ENCODE measurements at regions not wholly inside any gene's neighbourhood (a gene's known extent, or its start where the extent isn't known, plus 50 kb on each side); places are given as distances from the start of the nearest gene placed in this dataset.

DNA sequence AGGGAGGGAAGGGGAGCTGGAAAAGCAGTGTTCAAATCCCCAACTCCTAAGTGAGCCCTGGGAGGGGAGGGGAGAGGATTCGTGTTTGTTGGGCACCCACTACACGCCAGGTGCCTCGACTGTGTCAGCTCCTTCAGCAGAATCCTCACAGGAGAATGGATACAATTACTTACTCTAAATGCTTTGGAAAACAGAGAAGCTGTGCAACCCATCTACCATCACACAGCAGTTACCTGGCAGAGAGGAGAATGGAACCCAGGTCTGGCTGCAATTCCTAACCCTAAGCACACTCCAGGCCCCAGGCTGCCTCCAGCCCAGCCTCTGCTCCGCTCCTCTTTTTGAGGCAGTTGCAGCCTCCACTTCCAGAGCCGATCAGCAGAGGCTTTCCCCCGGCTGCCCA, 86.4 kb upstream of the PTPN1 start:
- no peak overlapping the region for H3K4me3 ChIP-seq
- no peaks in the 10 kb centered on the region for H3K36me3 ChIP-seq
- no peak for DNase-seq (ENCODE audit: extremely low spot score)
- peak overlapping the region; percentile 76 to 83 (median 80) for H3K27ac ChIP-seq (replicated peaks in 1 of 4)
- TF ChIP-seq EP300 (IDR thresholded peaks at IDR 0.05) (no peak), POLR2AphosphoS5 (IDR thresholded peaks at IDR 0.05) (no peak), POLR2A (IDR thresholded peaks at IDR 0.05; ENCODE audit: low read depth) (no peak)
- TF ChIP-seq, protein P1, sequence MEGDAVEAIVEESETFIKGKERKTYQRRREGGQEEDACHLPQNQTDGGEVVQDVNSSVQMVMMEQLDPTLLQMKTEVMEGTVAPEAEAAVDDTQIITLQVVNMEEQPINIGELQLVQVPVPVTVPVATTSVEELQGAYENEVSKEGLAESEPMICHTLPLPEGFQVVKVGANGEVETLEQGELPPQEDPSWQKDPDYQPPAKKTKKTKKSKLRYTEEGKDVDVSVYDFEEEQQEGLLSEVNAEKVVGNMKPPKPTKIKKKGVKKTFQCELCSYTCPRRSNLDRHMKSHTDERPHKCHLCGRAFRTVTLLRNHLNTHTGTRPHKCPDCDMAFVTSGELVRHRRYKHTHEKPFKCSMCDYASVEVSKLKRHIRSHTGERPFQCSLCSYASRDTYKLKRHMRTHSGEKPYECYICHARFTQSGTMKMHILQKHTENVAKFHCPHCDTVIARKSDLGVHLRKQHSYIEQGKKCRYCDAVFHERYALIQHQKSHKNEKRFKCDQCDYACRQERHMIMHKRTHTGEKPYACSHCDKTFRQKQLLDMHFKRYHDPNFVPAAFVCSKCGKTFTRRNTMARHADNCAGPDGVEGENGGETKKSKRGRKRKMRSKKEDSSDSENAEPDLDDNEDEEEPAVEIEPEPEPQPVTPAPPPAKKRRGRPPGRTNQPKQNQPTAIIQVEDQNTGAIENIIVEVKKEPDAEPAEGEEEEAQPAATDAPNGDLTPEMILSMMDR (IDR thresholded peaks at IDR 0.05): no peak
- intact Hi-C loops (cut with DNase I): no loop called here
- peaks cover 0 to 6% (median 3%) of the 10 kb centered on the region in 4 donors for H3K9me3 ChIP-seq
- no peaks in the 10 kb centered on the region for H3K27me3 ChIP-seq
- H3K4me1 ChIP-seq: peaks cover 34 to 54% (median 43%) of the 10 kb centered on the region in 4 donors
- WGBS: 85% methylated on average over 6 of the region's 6 CpGs

GRCh38 chr20:50425076-50425475, 85.1 kb upstream of the PTPN1 start:
- intact Hi-C loops (cut with DNase I): no loop called here
- no peak for DNase-seq (ENCODE audit: extremely low spot score)
- 74% methylated on average over 3 of the region's 3 CpGs for WGBS
- Histone ChIP-seq H3K27me3 (no peaks in the 10 kb centered on the region), H3K4me3 (no peak overlapping the region), H3K4me1 (peaks cover 34 to 45% (median 38%) of the 10 kb centered on the region in 4 donors), H3K9me3 (peaks cover 0 to 6% (median 3%) of the 10 kb centered on the region in 4 donors), H3K36me3 (no peaks in the 10 kb centered on the region), H3K27ac (replicated peaks in 1 of 4) (no peak overlapping the region)
- TF ChIP-seq EP300 (IDR thresholded peaks at IDR 0.05): no peak
- peak in 1 of 2 donors; percentile 11 for TF ChIP-seq POLR2AphosphoS5 (IDR thresholded peaks at IDR 0.05)

DNA sequence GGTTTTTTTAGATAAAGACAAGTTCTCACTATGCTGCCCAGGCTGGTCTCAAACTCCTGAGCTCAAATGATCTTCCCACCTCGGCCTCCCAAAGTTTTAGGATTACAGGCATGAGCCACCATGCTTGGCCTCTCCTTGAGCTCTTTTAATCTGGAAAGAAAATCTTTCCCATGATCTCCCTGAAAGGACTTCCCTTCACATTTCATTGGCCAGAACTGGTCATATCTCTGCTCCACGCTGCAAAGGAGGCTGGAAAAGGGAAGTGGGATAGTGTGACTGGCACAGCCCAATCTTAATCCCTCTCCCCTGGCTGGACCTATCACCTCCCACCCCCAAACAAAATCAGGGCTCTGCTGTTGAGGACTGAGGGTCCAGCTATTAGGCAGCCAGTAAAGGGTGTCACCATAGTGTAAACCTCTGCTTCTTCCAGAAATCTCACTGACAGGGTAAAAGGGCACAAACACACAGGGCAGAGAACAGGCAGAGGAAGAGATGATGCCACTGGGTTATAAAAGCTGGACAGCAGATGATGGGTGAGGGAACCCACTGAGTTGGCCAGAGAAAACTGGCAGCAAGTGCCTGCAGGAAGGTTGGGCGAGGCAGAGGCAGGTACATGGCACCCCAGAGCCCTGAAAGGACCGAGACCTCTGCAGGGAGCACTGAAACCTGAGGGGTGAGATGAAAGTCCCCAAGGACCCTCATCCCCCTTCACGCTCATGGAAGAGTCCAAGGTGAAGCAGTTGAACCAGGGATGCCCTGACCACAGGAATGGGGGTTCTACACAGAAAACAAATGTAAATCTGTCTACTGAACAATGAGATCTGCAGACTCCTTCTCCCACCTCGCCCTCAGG, 83.1 kb upstream of the PTPN1 start:
- 91% methylated on average over 6 of the region's 6 CpGs for WGBS
- no peak for DNase-seq (ENCODE audit: extremely low spot score)
- intact Hi-C loops (cut with DNase I): no loop called here

GRCh38 chr20:50427719-50428083, 82.5 kb upstream of the PTPN1 start:
- H3K27me3 ChIP-seq: no peaks in the 10 kb centered on the region
- no peak overlapping the region for H3K4me3 ChIP-seq
- no peak for DNase-seq (ENCODE audit: extremely low spot score)
- no peaks in the 10 kb centered on the region for H3K9me3 ChIP-seq
- H3K36me3 ChIP-seq: no peaks in the 10 kb centered on the region
- intact Hi-C loops (cut with DNase I): no loop called here
- peak overlapping the region in 2 of 4 donors; percentile 21 to 42 for H3K27ac ChIP-seq (replicated peaks in 1 of 4)
- TF ChIP-seq POLR2AphosphoS5 (IDR thresholded peaks at IDR 0.05): peak; percentile 32 to 62
- TF ChIP-seq, protein P1 (IDR thresholded peaks at IDR 0.05): no peak
- H3K4me1 ChIP-seq: peaks cover 31 to 40% (median 33%) of the 10 kb centered on the region in 4 donors
- WGBS: 40% methylated on average over 4 of the region's 5 CpGs

More for the DNA sequence above, 83.1 kb upstream of the PTPN1 start:
- TF ChIP-seq POLR2A (IDR thresholded peaks at IDR 0.05; ENCODE audit: low read depth) (no peak), POLR2AphosphoS5 (IDR thresholded peaks at IDR 0.05) (no peak), EP300 (IDR thresholded peaks at IDR 0.05) (no peak)
- TF ChIP-seq, protein P1 (IDR thresholded peaks at IDR 0.05): no peak
- Histone ChIP-seq H3K4me3 (no peak overlapping the region), H3K27ac (replicated peaks in 1 of 4) (peak overlapping the region in 2 of 4 donors; percentile 21 to 42), H3K36me3 (no peaks in the 10 kb centered on the region), H3K9me3 (no peaks in the 10 kb centered on the region), H3K4me1 (peaks cover 34 to 45% (median 39%) of the 10 kb centered on the region in 4 donors), H3K27me3 (no peaks in the 10 kb centered on the region)

DNA sequence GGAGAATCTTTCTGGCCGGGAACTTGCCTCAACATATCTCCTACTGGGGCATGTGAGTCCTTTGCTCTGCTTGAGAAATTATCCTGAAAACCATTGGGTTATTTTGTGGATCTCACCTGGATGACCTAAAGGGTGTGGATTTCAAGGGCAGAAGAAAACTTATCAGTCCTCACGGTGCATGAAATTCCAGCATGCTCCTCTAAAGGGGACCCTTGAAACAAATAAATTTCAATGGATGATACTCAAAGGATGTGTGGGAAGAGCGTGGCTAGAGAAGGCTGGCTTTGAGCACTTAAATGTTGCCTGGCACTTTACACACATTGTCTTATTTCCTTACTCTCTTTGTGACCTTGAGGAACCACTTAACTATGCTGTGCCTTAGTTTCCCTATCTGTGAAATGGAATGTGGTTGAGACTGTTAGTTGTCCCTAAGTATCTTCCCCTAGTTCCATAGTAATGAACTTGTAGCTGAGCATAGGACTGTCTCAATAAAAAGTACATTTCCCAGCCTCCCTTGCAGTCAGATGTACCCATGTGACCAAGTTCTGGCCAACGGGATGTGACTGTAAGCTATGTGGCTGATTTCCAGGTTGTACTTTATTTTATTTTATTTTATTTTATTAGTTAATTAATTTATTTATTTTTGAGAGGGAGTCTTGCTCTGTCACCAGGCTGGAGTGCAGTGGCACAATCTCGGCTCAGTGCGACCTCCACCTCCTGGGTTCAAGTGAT, 81.9 kb upstream of the PTPN1 start:
- Histone ChIP-seq H3K27me3 (no peaks in the 10 kb centered on the region), H3K4me1 (peaks cover 25 to 34% (median 29%) of the 10 kb centered on the region in 4 donors), H3K4me3 (no peak overlapping the region), H3K27ac (replicated peaks in 1 of 4) (no peak overlapping the region), H3K9me3 (no peaks in the 10 kb centered on the region), H3K36me3 (no peaks in the 10 kb centered on the region)
- no peak for DNase-seq (ENCODE audit: extremely low spot score)
- intact Hi-C loops (cut with DNase I): no loop called here
- TF ChIP-seq POLR2A (IDR thresholded peaks at IDR 0.05; ENCODE audit: low read depth) (no peak), EP300 (IDR thresholded peaks at IDR 0.05) (no peak), POLR2AphosphoS5 (IDR thresholded peaks at IDR 0.05) (no peak)
- TF ChIP-seq, protein P1 (IDR thresholded peaks at IDR 0.05): no peak
- WGBS: 89% methylated on average over 6 of the region's 6 CpGs

Measured in esophagus muscularis mucosa (tissue), 4 donors.